SJCRH30 (cell line): ENCODE measurements at regions not wholly inside any gene's neighbourhood (a gene's known extent, or its start where the extent isn't known, plus 50 kb on each side); places are given as distances from the start of the nearest gene placed in this dataset.

Experiments used
- DNase-seq, 2 experiments: peaks; one replicate each; pipeline ENCODE4 v3.0.0-alpha.2; 2015 to 2020
- H3K27ac ChIP-seq: fragments of 250-450 bp; sonication (Bioruptor Pico); 2 replicates; pipeline ENCODE4 v1.5.1; 2020; ENCODE audit warnings: mild to moderate bottlenecking, moderate library complexity
- H3K27me3 ChIP-seq: fragments of 250-450 bp; sonication (Bioruptor Pico); 2 replicates; pipeline ENCODE4 v1.5.1; 2020; ENCODE audit warnings: mild to moderate bottlenecking, moderate library complexity
- H3K36me3 ChIP-seq: fragments of 250-450 bp; sonication (Bioruptor Pico); 2 replicates; pipeline ENCODE4 v1.5.1; 2020; ENCODE audit warnings: mild to moderate bottlenecking, moderate library complexity
- H3K4me1 ChIP-seq: fragments of 250-450 bp; sonication (Bioruptor Pico); 2 replicates; pipeline ENCODE4 v1.5.1; 2020; ENCODE audit warnings: mild to moderate bottlenecking, moderate library complexity
- H3K4me3 ChIP-seq: fragments of 250-450 bp; sonication (Bioruptor Pico); 2 replicates; pipeline ENCODE4 v1.5.1; 2020; ENCODE audit warnings: mild to moderate bottlenecking, moderate library complexity
- H3K9me3 ChIP-seq: fragments of 250-450 bp; sonication (Bioruptor Pico); replicated peaks from 2 replicates; pipeline ENCODE4 v1.5.1; 2020; ENCODE audit warnings: mild to moderate bottlenecking, moderate library complexity

GRCh38 chr11:27882066-27882697, 181.9 kb upstream of the BDNF start:
- H3K36me3 ChIP-seq = no peaks in the 10 kb centered on the region
- DNase-seq = no peak
- H3K27ac ChIP-seq = no peak overlapping the region
- H3K9me3 ChIP-seq = no peaks in the 10 kb centered on the region
- no peaks in the 10 kb centered on the region for H3K4me1 ChIP-seq
- H3K27me3 ChIP-seq = no peaks in the 10 kb centered on the region
- H3K4me3 ChIP-seq = no peak overlapping the region

GRCh38 chr11:27875831-27876775, 175.8 kb upstream of the BDNF start:
- Histone ChIP-seq H3K9me3 (no peaks in the 10 kb centered on the region), H3K4me1 (no peaks in the 10 kb centered on the region), H3K27me3 (no peaks in the 10 kb centered on the region), H3K27ac (no peak overlapping the region), H3K4me3 (no peak overlapping the region), H3K36me3 (no peaks in the 10 kb centered on the region)
- no peak for DNase-seq

- Histone ChIP-seq H3K4me3 (no peak overlapping the region), H3K9me3 (no peaks in the 10 kb centered on the region), H3K36me3 (no peaks in the 10 kb centered on the region), H3K27me3 (no peaks in the 10 kb centered on the region), H3K27ac (no peak overlapping the region), H3K4me1 (no peaks in the 10 kb centered on the region)
- no peak for DNase-seq
Measured at GRCh38 chr11:27874998-27875830, 175.0 kb upstream of the BDNF start.

- no peak for DNase-seq
- H3K4me3 ChIP-seq = no peak overlapping the region
- no peak overlapping the region for H3K27ac ChIP-seq
- H3K36me3 ChIP-seq = no peaks in the 10 kb centered on the region
- no peaks in the 10 kb centered on the region for H3K27me3 ChIP-seq
- no peaks in the 10 kb centered on the region for H3K4me1 ChIP-seq
- H3K9me3 ChIP-seq = no peaks in the 10 kb centered on the region
Measured at GRCh38 chr11:27873664-27874063, 173.4 kb upstream of the BDNF start.

- no peaks in the 10 kb centered on the region for H3K36me3 ChIP-seq
- H3K27me3 ChIP-seq = no peaks in the 10 kb centered on the region
- no peaks in the 10 kb centered on the region for H3K9me3 ChIP-seq
- peaks cover 4% of the 10 kb centered on the region; the same call in 1 of the 2 replicates for H3K4me1 ChIP-seq
- H3K27ac ChIP-seq = no peak overlapping the region
- no peak for DNase-seq
- H3K4me3 ChIP-seq = no peak overlapping the region
Measured at GRCh38 chr11:27871056-27871455, 170.8 kb upstream of the BDNF start.

GRCh38 chr11:27869701-27870100, 169.4 kb upstream of the BDNF start:
- no peaks in the 10 kb centered on the region for H3K9me3 ChIP-seq
- H3K27ac ChIP-seq = no peak overlapping the region
- peaks cover 4% of the 10 kb centered on the region; the same call in 1 of the 2 replicates for H3K4me1 ChIP-seq
- no peak for DNase-seq
- H3K4me3 ChIP-seq = no peak overlapping the region
- H3K36me3 ChIP-seq = no peaks in the 10 kb centered on the region
- H3K27me3 ChIP-seq = no peaks in the 10 kb centered on the region

- peaks cover 4% of the 10 kb centered on the region; the same call in 1 of the 2 replicates for H3K4me1 ChIP-seq
Measured at GRCh38 chr11:27868709-27869108, 168.5 kb upstream of the BDNF start.

GRCh38 chr11:27868226-27868625, 168.0 kb upstream of the BDNF start:
- Histone ChIP-seq H3K9me3 (no peaks in the 10 kb centered on the region), H3K36me3 (no peaks in the 10 kb centered on the region), H3K4me3 (no peak overlapping the region), H3K27ac (no peak overlapping the region), H3K27me3 (0 out of 2 replicates have a peak, but pooled peaks cover 5% of the 10 kb centered on the region), H3K4me1 (peaks cover 4% of the 10 kb centered on the region; the same call in 1 of the 2 replicates)
- no peak for DNase-seq

More at GRCh38 chr11:27868709-27869108, 168.5 kb upstream of the BDNF start:
- no peaks in the 10 kb centered on the region for H3K9me3 ChIP-seq
- no peak overlapping the region for H3K27ac ChIP-seq
- no peak overlapping the region for H3K4me3 ChIP-seq
- H3K27me3 ChIP-seq = 0 out of 2 replicates have a peak, but pooled peaks cover under 1% of the 10 kb centered on the region
- no peaks in the 10 kb centered on the region for H3K36me3 ChIP-seq
- no peak for DNase-seq

- no peak for DNase-seq
- no peak overlapping the region for H3K27ac ChIP-seq
Measured at GRCh38 chr11:27865105-27865504, 164.8 kb upstream of the BDNF start.

GRCh38 chr11:27864611-27865010, 164.4 kb upstream of the BDNF start:
- no peak for DNase-seq

More at GRCh38 chr11:27865105-27865504, 164.8 kb upstream of the BDNF start:
- Histone ChIP-seq H3K9me3 (no peaks in the 10 kb centered on the region), H3K4me3 (no peak overlapping the region), H3K4me1 (peaks cover 4% of the 10 kb centered on the region; the same call in 1 of the 2 replicates), H3K36me3 (no peaks in the 10 kb centered on the region), H3K27me3 (0 out of 2 replicates have a peak, but pooled peaks cover 6% of the 10 kb centered on the region)

GRCh38 chr11:27864091-27864491, 163.8 kb upstream of the BDNF start:
- no peak overlapping the region for H3K27ac ChIP-seq
- 0 out of 2 replicates have a peak, but pooled peaks cover 6% of the 10 kb centered on the region for H3K27me3 ChIP-seq
- H3K4me1 ChIP-seq = peaks cover 4% of the 10 kb centered on the region; the same call in 1 of the 2 replicates
- DNase-seq = no peak
- H3K4me3 ChIP-seq = no peak overlapping the region
- H3K36me3 ChIP-seq = no peaks in the 10 kb centered on the region
- H3K9me3 ChIP-seq = no peaks in the 10 kb centered on the region

More at GRCh38 chr11:27864611-27865010, 164.4 kb upstream of the BDNF start:
- no peaks in the 10 kb centered on the region for H3K36me3 ChIP-seq
- H3K4me1 ChIP-seq = peaks cover 4% of the 10 kb centered on the region; the same call in 1 of the 2 replicates
- H3K4me3 ChIP-seq = no peak overlapping the region
- H3K27ac ChIP-seq = no peak overlapping the region
- 0 out of 2 replicates have a peak, but pooled peaks cover 6% of the 10 kb centered on the region for H3K27me3 ChIP-seq
- H3K9me3 ChIP-seq = no peaks in the 10 kb centered on the region

- no peaks in the 10 kb centered on the region for H3K9me3 ChIP-seq
- no peak overlapping the region for H3K27ac ChIP-seq
- 0 out of 2 replicates have a peak, but pooled peaks cover 6% of the 10 kb centered on the region for H3K27me3 ChIP-seq
- H3K4me1 ChIP-seq = peaks cover 4% of the 10 kb centered on the region; the same call in 1 of the 2 replicates
- no peak overlapping the region for H3K4me3 ChIP-seq
- no peaks in the 10 kb centered on the region for H3K36me3 ChIP-seq
- DNase-seq = no peak
Measured at GRCh38 chr11:27863637-27864036, 163.4 kb upstream of the BDNF start.

GRCh38 chr11:27861706-27862430, 161.6 kb upstream of the BDNF start:
- DNase-seq = no peak
- H3K27me3 ChIP-seq = 0 out of 2 replicates have a peak, but pooled peaks cover 6% of the 10 kb centered on the region
- H3K4me1 ChIP-seq = no peaks in the 10 kb centered on the region
- H3K9me3 ChIP-seq = no peaks in the 10 kb centered on the region
- H3K27ac ChIP-seq = no peak overlapping the region
- no peak overlapping the region for H3K4me3 ChIP-seq
- no peaks in the 10 kb centered on the region for H3K36me3 ChIP-seq

GRCh38 chr11:27860811-27861210, 160.6 kb upstream of the BDNF start:
- Histone ChIP-seq H3K27me3 (0 out of 2 replicates have a peak, but pooled peaks cover 6% of the 10 kb centered on the region), H3K36me3 (no peaks in the 10 kb centered on the region), H3K4me1 (no peaks in the 10 kb centered on the region), H3K4me3 (no peak overlapping the region), H3K9me3 (no peaks in the 10 kb centered on the region), H3K27ac (no peak overlapping the region)
- DNase-seq = no peak
